Endodermal cell (in vitro differentiated cells): ENCODE measurements at regions not wholly inside any gene's neighbourhood (a gene's known extent, or its start where the extent isn't known, plus 50 kb on each side); places are given as distances from the start of the nearest gene placed in this dataset.

ENCODE experiments used
- DNase-seq: peaks from one replicate; pipeline ENCODE4 v3.0.0-alpha.2; 2017
- H3K27ac ChIP-seq: 2 replicates; pipeline ENCODE4 v1.5.1; 2013; ENCODE audit warnings: mild to moderate bottlenecking, low read depth, low read length, moderate library complexity
- H3K27me3 ChIP-seq: 2 replicates; pipeline ENCODE4 v1.6.1; 2013; ENCODE audit warnings: mild to moderate bottlenecking, low read length, moderate library complexity; ENCODE audit not compliant: insufficient read depth, control insufficient read depth, poor library complexity, severe bottlenecking
- H3K36me3 ChIP-seq: 2 replicates; pipeline ENCODE4 v1.7.0; 2013; ENCODE audit warnings: mild to moderate bottlenecking, low read length, moderate library complexity; ENCODE audit not compliant: control insufficient read depth, insufficient read depth
- H3K4me1 ChIP-seq: one replicate; pipeline ENCODE4 v1.7.0; 2013; ENCODE audit warnings: low read length; ENCODE audit not compliant: control insufficient read depth, insufficient read depth
- H3K4me3 ChIP-seq: 2 replicates; pipeline ENCODE4 v1.5.1; 2013; ENCODE audit warnings: mild to moderate bottlenecking, low read length, moderate library complexity
- H3K9ac ChIP-seq: 2 replicates; pipeline ENCODE4 v1.6.1; 2013; ENCODE audit warnings: mild to moderate bottlenecking, low read length, moderate library complexity; ENCODE audit not compliant: poor library complexity, severe bottlenecking; ENCODE audit errors: extremely low read depth
- H3K9me3 ChIP-seq: 2 replicates; pipeline ENCODE4 v1.6.1; 2013; ENCODE audit warnings: mild to moderate bottlenecking, low read length, moderate library complexity; ENCODE audit not compliant: control insufficient read depth
- H3K27ac Mint-ChIP-seq: 2 replicates; pipeline ENCODE4 v1.8.0; 2020; ENCODE audit warnings: mixed read lengths
- H3K27me3 Mint-ChIP-seq: 2 replicates; pipeline ENCODE4 v1.8.0; 2021; ENCODE audit warnings: mild to moderate bottlenecking, mixed read lengths; ENCODE audit not compliant: insufficient read depth
- H3K36me3 Mint-ChIP-seq: 2 replicates; pipeline ENCODE4 v1.8.0; 2020; ENCODE audit warnings: low read depth, mixed read lengths
- H3K4me1 Mint-ChIP-seq: 2 replicates; pipeline ENCODE4 v1.8.0; 2020; ENCODE audit warnings: mixed read lengths
- H3K4me3 Mint-ChIP-seq: 2 replicates; pipeline ENCODE4 v1.8.0; 2020; ENCODE audit warnings: mild to moderate bottlenecking, moderate library complexity, mixed read lengths
- H3K9me3 Mint-ChIP-seq: 2 replicates; pipeline ENCODE4 v1.8.0; 2020; ENCODE audit warnings: mild to moderate bottlenecking, mixed read lengths
- CTCF ChIP-seq: fragments of 200-600 bp; sonication (generic); conservative IDR thresholded peaks from 2 replicates; pipeline ENCODE4 v1.5.0; 2021; ENCODE audit warnings: antibody characterized with exemption, mild to moderate bottlenecking
- WGBS, 2 experiments: methylation state at CpG; one replicate each; pipeline versions ENCODE4 v1.1.5 to v1.1.7; 2013; ENCODE audit warnings: missing lambda C conversion rate in 2 of 2, mixed read lengths in 1 of 2; ENCODE audit not compliant: insufficient coverage in 1 of 2, insufficient read length in 1 of 2; 5-methylcytosine and 5-hydroxymethylcytosine counted together

GRCh38 chr14:42535397-42535796 is 928.7 kb downstream of the LRFN5 start:
- Mint-ChIP-seq H3K9me3 (no peaks in the 10 kb centered on the region), H3K27ac (no peak overlapping the region), H3K4me3 (no peak overlapping the region), H3K27me3 (no peaks in the 10 kb centered on the region), H3K4me1 (no peaks in the 10 kb centered on the region), H3K36me3 (no peaks in the 10 kb centered on the region)
- TF ChIP-seq CTCF, result peak; percentile 50
- H3K9ac ChIP-seq, result no peak overlapping the region
- no peak overlapping the region for H3K4me3 ChIP-seq
- no peak overlapping the region for H3K27ac ChIP-seq
- H3K4me1 ChIP-seq, result no peaks in the 10 kb centered on the region
- DNase-seq, result peak; percentile 60
- WGBS, 2 experiments, result 82 to 100% methylated on average over 7 to 10 of the region's 10 CpGs
- H3K36me3 ChIP-seq, result no peaks in the 10 kb centered on the region
- H3K9me3 ChIP-seq, result no peaks in the 10 kb centered on the region
- H3K27me3 ChIP-seq, result no peaks in the 10 kb centered on the region

GRCh38 chr14:42533476-42533875 is 926.8 kb downstream of the LRFN5 start:
- no peaks in the 10 kb centered on the region for H3K4me1 Mint-ChIP-seq
- no CpG with 5 or more reads among the region's 1 CpG for WGBS, 2 experiments
- Histone ChIP-seq H3K36me3 (no peaks in the 10 kb centered on the region), H3K27ac (no peak overlapping the region), H3K4me3 (no peak overlapping the region), H3K4me1 (no peaks in the 10 kb centered on the region), H3K27me3 (no peaks in the 10 kb centered on the region), H3K9me3 (no peaks in the 10 kb centered on the region), H3K9ac (no peak overlapping the region)
- no peak for DNase-seq
- no peaks in the 10 kb centered on the region for H3K9me3 Mint-ChIP-seq
- TF ChIP-seq CTCF, result no peak
- no peaks in the 10 kb centered on the region for H3K36me3 Mint-ChIP-seq
- H3K27ac Mint-ChIP-seq, result no peak overlapping the region
- H3K4me3 Mint-ChIP-seq, result no peak overlapping the region
- no peaks in the 10 kb centered on the region for H3K27me3 Mint-ChIP-seq

GRCh38 chr14:42532194-42532593 is 925.5 kb downstream of the LRFN5 start:
- Histone ChIP-seq H3K4me3 (no peak overlapping the region), H3K27me3 (no peaks in the 10 kb centered on the region), H3K9me3 (no peaks in the 10 kb centered on the region), H3K9ac (no peak overlapping the region), H3K4me1 (no peaks in the 10 kb centered on the region), H3K36me3 (no peaks in the 10 kb centered on the region), H3K27ac (no peak overlapping the region)
- 88 to 100% methylated on average over 2 of the region's 2 CpGs for WGBS, 2 experiments
- H3K4me1 Mint-ChIP-seq, result no peaks in the 10 kb centered on the region
- no peak overlapping the region for H3K4me3 Mint-ChIP-seq
- H3K27me3 Mint-ChIP-seq, result no peaks in the 10 kb centered on the region
- no peak overlapping the region for H3K27ac Mint-ChIP-seq
- TF ChIP-seq CTCF, result no peak
- no peaks in the 10 kb centered on the region for H3K36me3 Mint-ChIP-seq
- no peaks in the 10 kb centered on the region for H3K9me3 Mint-ChIP-seq
- DNase-seq, result no peak
